NCI-H82 treated with DMSO at 0.1 percent for 48 hours (cell line): ENCODE measurements at regions not wholly inside any gene's neighbourhood (a gene's known extent, or its start where the extent isn't known, plus 50 kb on each side); places are given as distances from the start of the nearest gene placed in this dataset.

Experiments
- DNase-seq: peaks from one replicate; lab custom pipeline; 2025; ENCODE audit not compliant: unreplicated experiment; lab: John Stamatoyannopoulos, UW

- no peak for DNase-seq
Observed at GRCh38 chr5:2658881-2659470, 92.5 kb downstream of the IRX2 start.

- no peak for DNase-seq
Observed at GRCh38 chr5:2658447-2658846, 93.0 kb downstream of the IRX2 start.

- no peak for DNase-seq
Observed at GRCh38 chr5:2657151-2657550, 94.3 kb downstream of the IRX2 start.

GRCh38 chr5:2656206-2656605, 95.3 kb downstream of the IRX2 start:
- DNase-seq: no peak

GRCh38 chr5:2653991-2654390, 97.5 kb downstream of the IRX2 start:
- no peak for DNase-seq

- DNase-seq: no peak
Observed at GRCh38 chr5:2651116-2651515, 100.4 kb downstream of the IRX2 start.

GRCh38 chr5:2642684-2643345, 108.7 kb downstream of the IRX2 start:
- no peak for DNase-seq

- no peak for DNase-seq
Observed at GRCh38 chr5:2640717-2641116, 110.8 kb downstream of the IRX2 start.

GRCh38 chr5:2639425-2639824, 112.1 kb downstream of the IRX2 start:
- no peak for DNase-seq

GRCh38 chr5:2634399-2635176, 116.9 kb downstream of the IRX2 start:
- no peak for DNase-seq

- no peak for DNase-seq
Observed at GRCh38 chr5:2633992-2634391, 117.5 kb downstream of the IRX2 start.

GRCh38 chr5:2631758-2632157, 119.7 kb downstream of the IRX2 start:
- no peak for DNase-seq

- no peak for DNase-seq
Observed at GRCh38 chr5:2629045-2629444, 122.4 kb downstream of the IRX2 start.

GRCh38 chr5:2627867-2628266, 123.6 kb downstream of the IRX2 start:
- DNase-seq: no peak

- no peak for DNase-seq
Observed at GRCh38 chr5:2626572-2626971, 124.9 kb downstream of the IRX2 start.

GRCh38 chr5:2622866-2623265, 128.6 kb downstream of the IRX2 start:
- DNase-seq: no peak

- DNase-seq: no peak
Observed at GRCh38 chr5:2621631-2622030, 129.8 kb downstream of the IRX2 start.

- no peak for DNase-seq
Observed at GRCh38 chr5:2619216-2619615, 132.3 kb downstream of the IRX2 start.

GRCh38 chr5:2617461-2617860, 134.0 kb downstream of the IRX2 start:
- DNase-seq: no peak

- no peak for DNase-seq
Observed at GRCh38 chr5:2615917-2616316, 135.6 kb downstream of the IRX2 start.

- DNase-seq: no peak
Observed at GRCh38 chr5:2614571-2614970, 136.9 kb downstream of the IRX2 start.

GRCh38 chr5:2611659-2612058, 139.8 kb downstream of the IRX2 start:
- no peak for DNase-seq
